Effector memory CD8-positive, alpha-beta T cell (primary cell): ENCODE measurements at regions not wholly inside any gene's neighbourhood (a gene's known extent, or its start where the extent isn't known, plus 50 kb on each side); places are given as distances from the start of the nearest gene placed in this dataset.

Experiments used
- ATAC-seq: fragments of 150-1000 bp; cut with Tn5 transposase; replicated peaks from 2 replicates; pipeline ENCODE4 v1.10.0; 2021; ENCODE audit warnings: mild to moderate bottlenecking, moderate library complexity
- DNase-seq, 3 experiments: peaks; one replicate each; pipeline ENCODE4 v3.0.0; 2021
- H3K27ac Mint-ChIP-seq, 2 donors: one replicate each; pipeline ENCODE4 v1.8.0; 2022; ENCODE audit warnings: mild to moderate bottlenecking in 2 of 2, mixed read lengths in 2 of 2, moderate library complexity in 2 of 2
- H3K27me3 Mint-ChIP-seq, 2 donors: one replicate each; pipeline ENCODE4 v1.8.0; 2022; ENCODE audit warnings: mixed read lengths in 2 of 2
- H3K36me3 Mint-ChIP-seq: one replicate; pipeline ENCODE4 v1.8.0; 2022; ENCODE audit warnings: mild to moderate bottlenecking, moderate library complexity, mixed read lengths; ENCODE audit not compliant: insufficient read depth
- H3K4me1 Mint-ChIP-seq, 2 donors: one replicate each; pipeline ENCODE4 v1.8.0; 2022; ENCODE audit warnings: low read depth in 2 of 2, mixed read lengths in 2 of 2
- H3K4me3 Mint-ChIP-seq, 2 donors: one replicate each; pipeline ENCODE4 v1.8.0; 2022; ENCODE audit warnings: mild to moderate bottlenecking in 2 of 2, mixed read lengths in 2 of 2, moderate library complexity in 2 of 2
- H3K9me3 Mint-ChIP-seq, 2 donors: one replicate each; pipeline ENCODE4 v1.8.0; 2022; ENCODE audit warnings: mixed read lengths in 2 of 2

GRCh38 chr7:108810756-108811385, 241.2 kb downstream of the DNAJB9 start:
- no peak for ATAC-seq
- Mint-ChIP-seq H3K4me1 (no peaks in the 10 kb centered on the region), H3K27me3 (no peaks in the 10 kb centered on the region)

GRCh38 chr7:108813251-108814014, 243.8 kb downstream of the DNAJB9 start:
- peaks cover 4 to 8% of the 10 kb centered on the region in 2 donors for H3K9me3 Mint-ChIP-seq

More at GRCh38 chr7:108810756-108811385, 241.2 kb downstream of the DNAJB9 start:
- Mint-ChIP-seq H3K9me3 (peaks cover 0 to 4% of the 10 kb centered on the region in 2 donors), H3K27ac (no peak overlapping the region), H3K36me3 (no peaks in the 10 kb centered on the region), H3K4me3 (no peak overlapping the region)
- no peak for DNase-seq

GRCh38 chr7:108815815-108816214, 246.1 kb downstream of the DNAJB9 start:
- H3K9me3 Mint-ChIP-seq = peaks cover 6% of the 10 kb centered on the region in 2 donors

More at GRCh38 chr7:108813251-108814014, 243.8 kb downstream of the DNAJB9 start:
- Mint-ChIP-seq H3K4me1 (no peaks in the 10 kb centered on the region), H3K36me3 (no peaks in the 10 kb centered on the region), H3K27me3 (no peaks in the 10 kb centered on the region), H3K4me3 (no peak overlapping the region), H3K27ac (no peak overlapping the region)
- DNase-seq (no peak), ATAC-seq (no peak)

GRCh38 chr7:108818742-108819141, 249.1 kb downstream of the DNAJB9 start:
- no peak overlapping the region for H3K4me3 Mint-ChIP-seq

More at GRCh38 chr7:108815815-108816214, 246.1 kb downstream of the DNAJB9 start:
- Mint-ChIP-seq H3K36me3 (no peaks in the 10 kb centered on the region), H3K4me1 (no peaks in the 10 kb centered on the region), H3K27me3 (no peaks in the 10 kb centered on the region), H3K4me3 (no peak overlapping the region), H3K27ac (no peak overlapping the region)
- DNase-seq = no peak
- no peak for ATAC-seq

GRCh38 chr7:108824840-108825580, 255.3 kb downstream of the DNAJB9 start:
- no peaks in the 10 kb centered on the region for H3K4me1 Mint-ChIP-seq
- peaks cover 0 to 8% of the 10 kb centered on the region in 2 donors for H3K9me3 Mint-ChIP-seq
- DNase-seq (no peak), ATAC-seq (no peak)
- no peaks in the 10 kb centered on the region for H3K27me3 Mint-ChIP-seq
- H3K36me3 Mint-ChIP-seq = no peaks in the 10 kb centered on the region
- H3K4me3 Mint-ChIP-seq = no peak overlapping the region
- no peak overlapping the region for H3K27ac Mint-ChIP-seq

More at GRCh38 chr7:108818742-108819141, 249.1 kb downstream of the DNAJB9 start:
- no peaks in the 10 kb centered on the region for H3K27me3 Mint-ChIP-seq
- ATAC-seq = no peak
- DNase-seq = no peak
- H3K27ac Mint-ChIP-seq = no peak overlapping the region
- H3K9me3 Mint-ChIP-seq = peaks cover 6 to 7% of the 10 kb centered on the region in 2 donors
- no peaks in the 10 kb centered on the region for H3K4me1 Mint-ChIP-seq
- no peaks in the 10 kb centered on the region for H3K36me3 Mint-ChIP-seq

GRCh38 chr7:108825581-108825909, 255.9 kb downstream of the DNAJB9 start:
- no peaks in the 10 kb centered on the region for H3K4me1 Mint-ChIP-seq
- no peak overlapping the region for H3K27ac Mint-ChIP-seq
- H3K36me3 Mint-ChIP-seq = no peaks in the 10 kb centered on the region
- H3K9me3 Mint-ChIP-seq = peaks cover 0 to 8% of the 10 kb centered on the region in 2 donors
- no peak overlapping the region for H3K4me3 Mint-ChIP-seq
- no peak for DNase-seq
- no peak for ATAC-seq
- H3K27me3 Mint-ChIP-seq = no peaks in the 10 kb centered on the region

- Mint-ChIP-seq H3K36me3 (no peaks in the 10 kb centered on the region), H3K4me1 (no peaks in the 10 kb centered on the region), H3K4me3 (no peak overlapping the region), H3K27ac (no peak overlapping the region), H3K27me3 (no peaks in the 10 kb centered on the region), H3K9me3 (peaks cover 0 to 11% of the 10 kb centered on the region in 2 donors)
- DNase-seq (no peak), ATAC-seq (no peak)
Observed at GRCh38 chr7:108836256-108836655, 266.6 kb downstream of the DNAJB9 start.

GRCh38 chr7:108838198-108838597, 268.5 kb downstream of the DNAJB9 start:
- H3K27ac Mint-ChIP-seq = no peak overlapping the region
- ATAC-seq = no peak
- no peaks in the 10 kb centered on the region for H3K27me3 Mint-ChIP-seq
- DNase-seq = no peak
- H3K9me3 Mint-ChIP-seq = peaks cover 0 to 10% of the 10 kb centered on the region in 2 donors
- no peak overlapping the region for H3K4me3 Mint-ChIP-seq
- H3K36me3 Mint-ChIP-seq = no peaks in the 10 kb centered on the region
- H3K4me1 Mint-ChIP-seq = no peaks in the 10 kb centered on the region

GRCh38 chr7:108839076-108839475, 269.4 kb downstream of the DNAJB9 start:
- H3K27me3 Mint-ChIP-seq = no peaks in the 10 kb centered on the region
- no peak overlapping the region for H3K4me3 Mint-ChIP-seq
- no peak for DNase-seq
- H3K27ac Mint-ChIP-seq = no peak overlapping the region
- H3K9me3 Mint-ChIP-seq = peaks cover 0 to 6% of the 10 kb centered on the region in 2 donors
- no peak for ATAC-seq
- H3K36me3 Mint-ChIP-seq = no peaks in the 10 kb centered on the region
- H3K4me1 Mint-ChIP-seq = no peaks in the 10 kb centered on the region

GRCh38 chr7:108845951-108846350, 276.3 kb downstream of the DNAJB9 start:
- Mint-ChIP-seq H3K27ac (no peak overlapping the region), H3K9me3 (peaks cover 2 to 8% of the 10 kb centered on the region in 2 donors), H3K27me3 (no peaks in the 10 kb centered on the region), H3K4me3 (no peak overlapping the region), H3K36me3 (no peaks in the 10 kb centered on the region), H3K4me1 (no peaks in the 10 kb centered on the region)
- no peak for DNase-seq
- no peak for ATAC-seq

- Mint-ChIP-seq H3K9me3 (peaks cover 3 to 8% of the 10 kb centered on the region in 2 donors), H3K4me1 (no peaks in the 10 kb centered on the region), H3K27me3 (no peaks in the 10 kb centered on the region), H3K27ac (no peak overlapping the region), H3K36me3 (no peaks in the 10 kb centered on the region), H3K4me3 (no peak overlapping the region)
- DNase-seq (no peak), ATAC-seq (no peak)
Observed at GRCh38 chr7:108846471-108846870, 276.8 kb downstream of the DNAJB9 start.

- Mint-ChIP-seq H3K4me3 (no peak overlapping the region), H3K36me3 (no peaks in the 10 kb centered on the region), H3K27ac (no peak overlapping the region), H3K4me1 (no peaks in the 10 kb centered on the region), H3K27me3 (no peaks in the 10 kb centered on the region), H3K9me3 (peaks cover 5 to 8% of the 10 kb centered on the region in 2 donors)
- ATAC-seq = no peak
- no peak for DNase-seq
Observed at GRCh38 chr7:108848486-108848885, 278.8 kb downstream of the DNAJB9 start.

GRCh38 chr7:108860615-108861014, 290.9 kb downstream of the DNAJB9 start:
- Mint-ChIP-seq H3K27ac (no peak overlapping the region), H3K4me3 (no peak overlapping the region), H3K36me3 (no peaks in the 10 kb centered on the region), H3K9me3 (peaks cover 9 to 14% of the 10 kb centered on the region in 2 donors), H3K4me1 (no peaks in the 10 kb centered on the region), H3K27me3 (no peaks in the 10 kb centered on the region)
- ATAC-seq = no peak
- no peak for DNase-seq
